Sciatic nerve (tissue), 2 donors: ENCODE measurements at regions not wholly inside any gene's neighbourhood (a gene's known extent, or its start where the extent isn't known, plus 50 kb on each side); places are given as distances from the start of the nearest gene placed in this dataset.

Experiments
- ATAC-seq: fragments of 200-7000 bp; cut with Tn5 transposase; one replicate; pipeline ENCODE4 v1.9.1; 2020; ENCODE audit warnings: mild to moderate bottlenecking, moderate library complexity
- DNase-seq: peaks from one replicate; pipeline ENCODE4 v3.0.0-alpha.2; 2020; ENCODE audit warnings: low spot score
- intact Hi-C: fragments of 100-400 bp; cut with DNase I; formaldehyde crosslinking; loops from one replicate; pipeline ENCODE4 v1.14.2; 2022
- donor health status: DM: no; HTN: no; CAD: no.
- donor health status: DM: no; HTN: no; CAD: no.

DNA sequence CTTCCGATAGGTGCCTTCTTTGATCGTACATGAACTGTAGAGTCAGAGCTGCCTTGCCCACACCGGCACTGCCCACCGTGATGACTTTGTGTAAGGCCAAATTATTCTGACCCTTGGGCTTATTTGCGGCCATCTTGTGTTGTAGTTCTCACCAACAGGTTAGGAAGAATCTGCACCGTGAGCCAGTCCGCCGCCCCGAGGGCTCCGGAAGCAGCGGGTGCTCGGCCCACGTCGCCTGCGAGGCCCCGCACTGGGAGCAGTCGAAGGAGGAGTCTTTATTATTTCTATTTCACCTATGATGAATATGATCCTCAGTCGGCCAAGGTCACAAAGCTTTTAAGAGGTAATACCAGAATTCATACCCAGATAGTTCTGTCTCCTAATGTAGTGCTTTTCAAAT, 70.6 kb upstream of the SYT1 start:
- ATAC-seq, result no peak
- no peak for DNase-seq
- intact Hi-C loops, result no loop called here

DNA sequence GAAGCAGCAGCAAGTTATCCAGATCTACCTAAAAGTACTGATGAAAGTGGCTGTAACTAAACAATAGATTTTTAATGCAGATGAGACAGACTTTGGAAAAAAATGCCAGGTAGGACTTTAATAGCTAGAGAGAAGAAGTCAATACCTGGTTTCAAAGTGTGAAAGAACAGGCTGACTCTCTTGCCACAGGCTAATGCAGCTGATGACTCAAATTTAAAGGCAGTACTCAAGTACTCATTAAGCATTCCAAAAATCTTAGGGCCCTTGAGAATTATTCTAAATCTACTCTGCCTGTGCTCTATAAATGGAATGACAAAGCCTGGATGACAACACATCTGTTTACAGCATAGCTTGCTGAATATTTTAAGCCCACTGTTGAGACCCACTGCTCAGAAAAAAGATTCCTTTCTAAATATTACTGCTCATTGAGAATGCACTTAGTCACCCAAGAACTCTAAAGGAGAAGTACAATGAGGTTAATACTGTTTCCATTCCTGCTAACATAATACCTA, 68.6 kb upstream of the SYT1 start:
- DNase-seq (no peak), ATAC-seq (no peak)
- intact Hi-C loops, result no loop called here

DNA sequence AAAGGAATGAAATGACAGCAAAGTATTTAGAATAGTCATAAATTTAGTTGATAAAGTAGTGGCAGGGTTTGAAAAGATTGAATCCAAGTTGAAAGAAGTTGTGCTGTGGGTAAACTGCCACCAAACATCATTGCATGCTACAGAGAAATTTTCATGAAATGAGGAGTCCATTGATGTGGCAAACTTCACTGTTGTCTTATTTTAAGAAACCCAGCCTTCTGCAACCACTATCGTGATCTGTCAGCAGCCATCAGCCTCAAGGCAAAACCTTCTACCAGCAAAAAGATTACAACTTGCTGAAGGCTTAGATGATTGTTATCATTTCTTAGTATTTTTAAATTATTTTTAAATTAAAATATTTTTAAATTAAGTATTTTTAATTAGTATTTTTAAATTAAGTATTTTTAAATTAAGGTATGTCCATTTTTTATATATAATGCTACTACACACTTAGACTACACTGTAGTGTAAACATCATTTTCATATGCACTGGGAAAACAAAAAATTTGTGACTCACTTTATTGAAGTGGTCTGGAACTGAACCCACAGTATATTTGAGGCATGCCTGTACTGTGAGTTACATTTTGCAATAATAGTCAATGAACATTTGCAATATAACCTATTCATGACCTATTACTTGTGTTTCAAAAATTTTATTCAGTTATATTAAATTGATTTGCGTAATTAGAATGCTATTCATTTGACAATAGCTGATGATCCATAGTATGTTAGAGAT, 67.2 kb upstream of the SYT1 start:
- ATAC-seq, result no peak
- DNase-seq, result no peak
- intact Hi-C loops, result no loop called here

DNA sequence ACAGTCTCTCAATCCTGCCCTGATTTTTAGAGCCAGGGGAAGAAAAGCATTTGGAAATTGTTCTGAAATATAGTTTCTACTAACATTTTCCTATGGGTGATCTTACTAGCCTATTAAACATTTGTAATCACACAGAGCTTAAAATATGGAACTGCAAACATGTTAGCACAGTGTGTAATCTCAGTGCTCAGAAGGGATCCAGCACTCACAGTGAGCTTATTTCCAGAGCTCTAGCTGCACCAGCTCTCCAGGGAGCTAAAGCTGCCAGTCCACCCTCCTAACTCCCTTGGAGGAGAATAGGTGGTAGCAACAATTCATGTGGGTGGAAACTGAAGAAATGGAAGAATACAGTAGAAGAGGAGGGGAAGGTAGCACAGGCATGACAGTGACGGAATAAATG, 64.9 kb upstream of the SYT1 start:
- DNase-seq (no peak), ATAC-seq (no peak)
- intact Hi-C loops, result no loop called here

DNA sequence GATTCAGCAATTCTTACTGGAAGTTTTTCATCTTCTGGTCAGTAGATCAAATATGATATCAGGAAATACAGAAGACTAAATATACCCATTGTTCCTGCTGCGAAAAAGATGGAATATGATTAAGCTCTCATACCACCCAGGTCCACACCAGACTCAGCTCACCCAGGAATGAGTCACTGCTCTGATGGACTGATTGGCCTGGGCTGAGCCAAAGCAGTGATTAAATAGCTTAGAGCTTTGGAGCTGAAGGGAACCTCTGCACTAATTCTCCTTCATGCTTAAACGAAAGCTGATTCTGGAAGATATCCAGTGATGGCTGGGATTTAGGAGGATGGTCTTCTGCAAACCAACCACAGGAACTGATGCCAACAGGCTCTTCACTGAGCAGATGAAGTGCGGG, 62.0 kb upstream of the SYT1 start:
- DNase-seq, result no peak
- ATAC-seq, result no peak
- intact Hi-C loops, result no loop called here

DNA sequence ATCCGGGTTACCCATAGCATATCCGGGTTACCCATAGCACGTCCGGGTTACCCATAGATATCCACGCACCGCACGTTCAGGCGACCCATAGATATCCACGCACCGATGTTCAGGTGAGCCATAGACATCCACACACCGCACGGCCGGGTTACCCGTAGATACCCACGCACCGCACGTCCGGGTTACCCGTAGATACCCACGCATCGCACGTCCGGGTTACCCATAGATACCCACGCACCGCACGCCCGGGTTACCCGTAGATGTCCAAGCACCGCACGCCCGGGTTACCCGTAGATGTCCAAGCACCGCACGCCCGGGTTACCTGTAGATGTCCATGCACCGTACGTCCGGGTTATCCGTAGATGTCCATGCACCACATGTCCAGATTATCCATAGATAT, 60.3 kb upstream of the SYT1 start:
- DNase-seq (no peak), ATAC-seq (no peak)
- intact Hi-C loops, result no loop called here
